Natural killer cell (primary cell): ENCODE measurements at regions not wholly inside any gene's neighbourhood (a gene's known extent, or its start where the extent isn't known, plus 50 kb on each side); places are given as distances from the start of the nearest gene placed in this dataset.

Experiments
- ATAC-seq, 3 donors: fragments of 150-1000 bp in 2 of 3; fragments of 200-7000 bp in 1 of 3; cut with Tn5 transposase; 1 replicate in 1 of 3; 2 replicates in 2 of 3; pipeline ENCODE4 v1.10.0; 2021; ENCODE audit warnings: mild to moderate bottlenecking in 2 of 3, moderate library complexity in 2 of 3
- DNase-seq, 2 donors: peaks; one replicate each; pipeline versions ENCODE4 v3.0.0 to v3.0.0-alpha.2; 2013 to 2021; ENCODE audit warnings: mixed read lengths in 1 of 2
- H3K27ac ChIP-seq: one replicate; pipeline ENCODE4 v1.5.1; 2013; ENCODE audit warnings: mild to moderate bottlenecking, low read length
- H3K27me3 ChIP-seq: one replicate; pipeline ENCODE4 v1.6.1; 2013; ENCODE audit warnings: low read length; ENCODE audit not compliant: control insufficient read depth, insufficient read depth
- H3K36me3 ChIP-seq: one replicate; pipeline ENCODE4 v1.6.1; 2013; ENCODE audit warnings: low read length; ENCODE audit not compliant: control insufficient read depth, insufficient read depth
- H3K4me1 ChIP-seq: one replicate; pipeline ENCODE4 v1.6.1; 2013; ENCODE audit warnings: low read length; ENCODE audit not compliant: control insufficient read depth, insufficient read depth
- H3K4me3 ChIP-seq: one replicate; pipeline ENCODE4 v1.5.1; 2013; ENCODE audit warnings: low read length
- H3K9me3 ChIP-seq: one replicate; pipeline ENCODE4 v1.6.1; 2013; ENCODE audit warnings: low read length; ENCODE audit not compliant: control insufficient read depth, insufficient read depth
- H3K27ac Mint-ChIP-seq, 2 donors: one replicate each; pipeline ENCODE4 v1.8.0; 2022; ENCODE audit warnings: mild to moderate bottlenecking in 2 of 2, mixed read lengths in 2 of 2, moderate library complexity in 1 of 2
- H3K27me3 Mint-ChIP-seq, 2 donors: one replicate each; pipeline ENCODE4 v1.8.0; 2022; ENCODE audit warnings: low read depth in 2 of 2, mixed read lengths in 2 of 2
- H3K36me3 Mint-ChIP-seq: one replicate; pipeline ENCODE4 v1.8.0; 2022; ENCODE audit warnings: mixed read lengths
- H3K4me1 Mint-ChIP-seq, 2 donors: one replicate each; pipeline ENCODE4 v1.8.0; 2022; ENCODE audit warnings: mixed read lengths in 2 of 2
- H3K4me3 Mint-ChIP-seq: one replicate; pipeline ENCODE4 v1.8.0; 2022; ENCODE audit warnings: mild to moderate bottlenecking, moderate library complexity, mixed read lengths
- H3K9me3 Mint-ChIP-seq, 2 donors: one replicate each; pipeline ENCODE4 v1.8.0; 2022; ENCODE audit warnings: mixed read lengths in 2 of 2
- CTCF ChIP-seq: fragments of 200-600 bp; IDR thresholded peaks from one replicate; pipeline ENCODE4 v1.8.0; 2022; ENCODE audit warnings: antibody characterized with exemption
- WGBS: methylation state at CpG from one replicate; pipeline ENCODE4 v1.1.7; 2013; ENCODE audit warnings: missing lambda C conversion rate; ENCODE audit not compliant: insufficient coverage; 5-methylcytosine and 5-hydroxymethylcytosine counted together
- intact Hi-C: fragments of 100-400 bp; cut with micrococcal nuclease; formaldehyde crosslinking; loops from one replicate; pipeline ENCODE4 v1.14.2; 2022

GRCh38 chr4:184286358-184286757 is 68.7 kb upstream of the ENPP6 start:
- H3K9me3 Mint-ChIP-seq = no peaks in the 10 kb centered on the region
- Histone ChIP-seq H3K27ac (no peak overlapping the region), H3K27me3 (no peaks in the 10 kb centered on the region), H3K4me1 (peaks cover 38% of the 10 kb centered on the region), H3K4me3 (no peak overlapping the region), H3K9me3 (no peaks in the 10 kb centered on the region), H3K36me3 (no peaks in the 10 kb centered on the region)
- 98% methylated on average over 4 of the region's 4 CpGs for WGBS
- DNase-seq = no peak
- no peaks in the 10 kb centered on the region for H3K36me3 Mint-ChIP-seq
- TF ChIP-seq CTCF = no peak
- no peaks in the 10 kb centered on the region for H3K27me3 Mint-ChIP-seq
- H3K27ac Mint-ChIP-seq = no peak overlapping the region
- no peak overlapping the region for H3K4me3 Mint-ChIP-seq
- ATAC-seq = no peak
- intact Hi-C loops = no loop called here
- H3K4me1 Mint-ChIP-seq = peaks cover 21 to 24% of the 10 kb centered on the region in 2 donors

GRCh38 chr4:184284742-184285141 is 67.1 kb upstream of the ENPP6 start:
- Histone ChIP-seq H3K4me3 (no peak overlapping the region), H3K27me3 (no peaks in the 10 kb centered on the region), H3K27ac (no peak overlapping the region), H3K9me3 (no peaks in the 10 kb centered on the region), H3K4me1 (peaks cover 38% of the 10 kb centered on the region), H3K36me3 (no peaks in the 10 kb centered on the region)
- Mint-ChIP-seq H3K4me3 (no peak overlapping the region), H3K27me3 (no peaks in the 10 kb centered on the region), H3K4me1 (peaks cover 21 to 24% of the 10 kb centered on the region in 2 donors), H3K36me3 (no peaks in the 10 kb centered on the region), H3K27ac (no peak overlapping the region), H3K9me3 (no peaks in the 10 kb centered on the region)
- no peak for TF ChIP-seq CTCF
- DNase-seq (no peak), ATAC-seq (no peak)
- WGBS = no CpG with 5 or more reads among the region's 2 CpGs
- intact Hi-C loops = no loop called here

GRCh38 chr4:184284336-184284690 is 66.6 kb upstream of the ENPP6 start:
- no peak overlapping the region for H3K27ac Mint-ChIP-seq
- peaks cover 21 to 24% of the 10 kb centered on the region in 2 donors for H3K4me1 Mint-ChIP-seq
- no peaks in the 10 kb centered on the region for H3K36me3 Mint-ChIP-seq
- ATAC-seq = no peak
- intact Hi-C loops = no loop called here
- 93% methylated on average over 8 of the region's 8 CpGs for WGBS
- Histone ChIP-seq H3K36me3 (no peaks in the 10 kb centered on the region), H3K9me3 (no peaks in the 10 kb centered on the region), H3K27me3 (no peaks in the 10 kb centered on the region), H3K4me3 (no peak overlapping the region), H3K27ac (no peak overlapping the region), H3K4me1 (peaks cover 38% of the 10 kb centered on the region)
- no peak overlapping the region for H3K4me3 Mint-ChIP-seq
- H3K9me3 Mint-ChIP-seq = no peaks in the 10 kb centered on the region
- no peaks in the 10 kb centered on the region for H3K27me3 Mint-ChIP-seq
- DNase-seq = no peak
- no peak for TF ChIP-seq CTCF

- H3K4me1 Mint-ChIP-seq = peaks cover 21 to 24% of the 10 kb centered on the region in 2 donors
- ATAC-seq (no peak), DNase-seq (no peak)
- no peak overlapping the region for H3K4me3 Mint-ChIP-seq
- TF ChIP-seq CTCF = no peak
- no peaks in the 10 kb centered on the region for H3K36me3 Mint-ChIP-seq
- H3K36me3 ChIP-seq = no peaks in the 10 kb centered on the region
- H3K27ac Mint-ChIP-seq = no peak overlapping the region
- 89% methylated on average over 28 of the region's 28 CpGs for WGBS
- intact Hi-C loops = no loop called here
- no peaks in the 10 kb centered on the region for H3K9me3 ChIP-seq
- no peak overlapping the region for H3K4me3 ChIP-seq
- no peak overlapping the region for H3K27ac ChIP-seq
- H3K9me3 Mint-ChIP-seq = no peaks in the 10 kb centered on the region
- no peaks in the 10 kb centered on the region for H3K27me3 ChIP-seq
- no peaks in the 10 kb centered on the region for H3K27me3 Mint-ChIP-seq
- H3K4me1 ChIP-seq = peaks cover 34% of the 10 kb centered on the region
Observed at GRCh38 chr4:184283659-184284335, 66.1 kb upstream of the ENPP6 start.
